SK-N-SH (cell line): ENCODE measurements at regions not wholly inside any gene's neighbourhood (a gene's known extent, or its start where the extent isn't known, plus 50 kb on each side); places are given as distances from the start of the nearest gene placed in this dataset.

ENCODE experiments used
- CHD2 ChIP-seq: fragments of 150-350 bp; IDR thresholded peaks from 2 replicates; pipeline ENCODE4 v1.6.1; 2018; ENCODE audit warnings: low read length; ENCODE audit not compliant: partially characterized antibody
- EP300 ChIP-seq, 2 experiments: IDR thresholded peaks; 2 replicates each; pipeline versions ENCODE4 v1.4.0 to v1.6.1; 2012; ENCODE audit warnings: borderline replicate concordance in 1 of 2, low read depth in 1 of 2, low read length in 1 of 2
- TEAD4 ChIP-seq: IDR thresholded peaks from 2 replicates; pipeline ENCODE4 v1.4.0; 2012; ENCODE audit warnings: mild to moderate bottlenecking, borderline replicate concordance; ENCODE audit not compliant: insufficient read depth
- TF ChIP-seq, protein P1 (sequence below): fragments of 200-600 bp; sonication (generic); IDR thresholded peaks from 2 replicates; pipeline ENCODE4 v1.6.1; 2017; ENCODE audit warnings: antibody characterized with exemption, mild to moderate bottlenecking, moderate library complexity
- TF ChIP-seq, protein P2 (sequence below): IDR thresholded peaks from 2 replicates; pipeline ENCODE4 v1.4.0; 2012; ENCODE audit warnings: low read depth

- peak; percentile 72 for TF ChIP-seq CHD2
- TF ChIP-seq, protein P1, sequence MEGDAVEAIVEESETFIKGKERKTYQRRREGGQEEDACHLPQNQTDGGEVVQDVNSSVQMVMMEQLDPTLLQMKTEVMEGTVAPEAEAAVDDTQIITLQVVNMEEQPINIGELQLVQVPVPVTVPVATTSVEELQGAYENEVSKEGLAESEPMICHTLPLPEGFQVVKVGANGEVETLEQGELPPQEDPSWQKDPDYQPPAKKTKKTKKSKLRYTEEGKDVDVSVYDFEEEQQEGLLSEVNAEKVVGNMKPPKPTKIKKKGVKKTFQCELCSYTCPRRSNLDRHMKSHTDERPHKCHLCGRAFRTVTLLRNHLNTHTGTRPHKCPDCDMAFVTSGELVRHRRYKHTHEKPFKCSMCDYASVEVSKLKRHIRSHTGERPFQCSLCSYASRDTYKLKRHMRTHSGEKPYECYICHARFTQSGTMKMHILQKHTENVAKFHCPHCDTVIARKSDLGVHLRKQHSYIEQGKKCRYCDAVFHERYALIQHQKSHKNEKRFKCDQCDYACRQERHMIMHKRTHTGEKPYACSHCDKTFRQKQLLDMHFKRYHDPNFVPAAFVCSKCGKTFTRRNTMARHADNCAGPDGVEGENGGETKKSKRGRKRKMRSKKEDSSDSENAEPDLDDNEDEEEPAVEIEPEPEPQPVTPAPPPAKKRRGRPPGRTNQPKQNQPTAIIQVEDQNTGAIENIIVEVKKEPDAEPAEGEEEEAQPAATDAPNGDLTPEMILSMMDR: no peak
- no peak for TF ChIP-seq TEAD4
- peak in 1 of 2 experiments; percentile 84; a peak in 2 of 4 replicates for TF ChIP-seq EP300 (IDR thresholded peaks at IDR 0.05; ENCODE audit: borderline replicate concordance in 1 of 2, low read depth in 1 of 2, low read length in 1 of 2)
- TF ChIP-seq, protein P2, sequence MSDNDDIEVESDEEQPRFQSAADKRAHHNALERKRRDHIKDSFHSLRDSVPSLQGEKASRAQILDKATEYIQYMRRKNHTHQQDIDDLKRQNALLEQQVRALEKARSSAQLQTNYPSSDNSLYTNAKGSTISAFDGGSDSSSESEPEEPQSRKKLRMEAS: no peak
Measured at GRCh38 chr1:65577278-65577677, 156.8 kb downstream of the LEPR start.
